ENCODE measurements at regions not wholly inside any gene's neighbourhood (a gene's known extent, or its start where the extent isn't known, plus 50 kb on each side); places are given as distances from the start of the nearest gene placed in this dataset.

DNA sequence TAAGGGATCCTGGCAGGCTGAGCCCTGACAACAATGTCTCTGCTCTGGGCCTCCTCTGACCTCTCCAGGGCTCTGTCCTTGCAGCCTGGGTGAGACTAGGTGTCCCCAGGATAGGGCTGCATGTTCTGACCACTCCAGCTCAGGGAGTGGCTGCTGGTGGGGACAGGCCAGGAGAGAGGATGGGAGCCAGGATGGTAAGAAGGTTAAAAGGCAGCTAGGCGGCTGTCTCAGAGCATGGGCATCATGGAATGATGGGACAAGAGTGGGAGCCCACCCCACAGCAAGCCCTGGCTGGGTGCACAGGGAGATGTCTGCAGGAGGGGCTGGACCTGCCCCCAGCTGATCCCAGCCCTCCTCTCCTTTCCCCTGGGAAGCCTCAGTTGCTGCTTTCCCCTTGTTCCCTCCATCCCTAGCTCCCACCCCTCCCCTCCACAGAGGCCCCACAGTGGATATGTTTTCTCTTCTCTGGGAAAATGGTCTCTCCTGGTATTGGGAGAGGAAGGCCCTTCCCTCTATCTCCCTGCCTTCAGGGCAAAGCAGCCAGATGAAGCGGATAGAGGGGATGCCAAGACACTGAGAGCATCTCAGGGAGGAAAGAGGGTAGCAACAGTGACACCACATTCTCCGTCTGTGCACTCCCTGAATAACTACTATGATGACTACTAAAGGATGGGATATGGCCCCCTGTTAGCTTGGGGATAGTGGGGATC, 334.3 kb downstream of the DYSF start:
- TF ChIP-seq FOXP2 (optimal IDR thresholded peaks at IDR 0.05; ENCODE audit: control extremely low read depth, extremely low read length, insufficient read depth): no peak
- TF ChIP-seq POLR2AphosphoS5 (IDR thresholded peaks at IDR 0.05; ENCODE audit: borderline replicate concordance, low read depth, low read length): no peak
- TF ChIP-seq EZH2 (IDR thresholded peaks at IDR 0.05): no peak
- Histone ChIP-seq H3K9me3 (ENCODE audit: low read depth, low read length) (no peaks in the 10 kb centered on the region), H3K9ac (ENCODE audit: insufficient read length) (no peak overlapping the region), H3K4me3 (no peak overlapping the region; the same call in 1 of the 2 replicates), H3K27ac (no peak overlapping the region), H3K36me3 (ENCODE audit: insufficient read depth, low read length) (no peaks in the 10 kb centered on the region)
- no peak for DNase-seq (ENCODE audit: low read depth, low spot score)

- DNase-seq (ENCODE audit: low read depth, low spot score): no peak
- no peak overlapping the region for H3K27ac ChIP-seq
- H3K9me3 ChIP-seq (ENCODE audit: low read depth, low read length): no peaks in the 10 kb centered on the region
- H3K4me3 ChIP-seq: no peak overlapping the region
- TF ChIP-seq EZH2 (IDR thresholded peaks at IDR 0.05): no peak
- TF ChIP-seq FOXP2 (optimal IDR thresholded peaks at IDR 0.05; ENCODE audit: control extremely low read depth, extremely low read length, insufficient read depth): no peak
- no peak for TF ChIP-seq POLR2AphosphoS5 (IDR thresholded peaks at IDR 0.05; ENCODE audit: borderline replicate concordance, low read depth, low read length)
- H3K9ac ChIP-seq (ENCODE audit: insufficient read length): no peak overlapping the region
- H3K36me3 ChIP-seq (ENCODE audit: insufficient read depth, low read length): no peaks in the 10 kb centered on the region
Observed at GRCh38 chr2:71787108-71787415, 333.7 kb downstream of the DYSF start.

DNA sequence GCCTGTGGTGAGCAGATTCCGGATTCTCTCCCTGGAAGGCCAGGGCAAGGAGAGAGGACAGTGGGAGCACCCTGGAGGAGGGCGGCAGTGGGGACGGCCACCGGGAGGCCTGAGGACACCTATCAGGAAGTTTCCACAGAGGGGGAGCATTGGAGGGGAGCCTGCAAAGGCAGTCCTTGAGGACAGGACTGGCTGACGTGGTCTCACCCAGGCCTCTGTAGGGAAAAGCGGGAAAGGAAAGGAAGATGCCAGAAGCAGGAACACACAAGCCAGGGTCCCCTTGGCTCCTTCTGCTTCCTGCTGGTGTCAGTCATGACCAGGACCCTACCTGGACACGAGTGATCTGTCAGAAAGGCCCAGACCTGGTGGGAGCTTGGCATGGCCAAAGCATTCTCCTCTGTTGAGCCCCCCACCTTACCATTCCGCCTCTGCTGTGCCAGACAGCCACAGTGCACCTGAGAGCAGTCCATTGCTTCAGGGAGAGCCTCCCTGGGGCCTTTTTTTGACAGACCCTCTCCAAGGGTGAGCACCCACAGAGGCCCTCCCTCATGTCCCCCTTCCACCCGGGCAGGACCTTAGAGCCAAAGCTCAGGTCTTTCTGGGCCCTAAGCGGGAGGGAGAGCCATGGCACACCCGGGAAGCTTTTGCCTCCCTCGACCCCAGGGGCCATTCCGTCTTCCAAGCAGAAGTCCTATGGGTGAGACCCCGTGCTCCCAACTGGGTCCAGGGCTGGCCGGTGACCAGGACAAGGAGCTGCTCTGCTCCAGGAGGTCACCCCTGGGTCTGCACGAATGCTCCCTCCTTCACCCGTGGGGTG, 333.1 kb downstream of the DYSF start:
- DNase-seq (ENCODE audit: low read depth, low spot score): no peak
- Histone ChIP-seq H3K9ac (ENCODE audit: insufficient read length) (no peak overlapping the region), H3K27ac (no peak overlapping the region), H3K4me3 (no peak overlapping the region), H3K36me3 (ENCODE audit: insufficient read depth, low read length) (no peaks in the 10 kb centered on the region), H3K9me3 (ENCODE audit: low read depth, low read length) (no peaks in the 10 kb centered on the region)
- TF ChIP-seq FOXP2 (optimal IDR thresholded peaks at IDR 0.05; ENCODE audit: control extremely low read depth, extremely low read length, insufficient read depth): no peak
- TF ChIP-seq POLR2AphosphoS5 (IDR thresholded peaks at IDR 0.05; ENCODE audit: borderline replicate concordance, low read depth, low read length): no peak
- no peak for TF ChIP-seq EZH2 (IDR thresholded peaks at IDR 0.05)

DNA sequence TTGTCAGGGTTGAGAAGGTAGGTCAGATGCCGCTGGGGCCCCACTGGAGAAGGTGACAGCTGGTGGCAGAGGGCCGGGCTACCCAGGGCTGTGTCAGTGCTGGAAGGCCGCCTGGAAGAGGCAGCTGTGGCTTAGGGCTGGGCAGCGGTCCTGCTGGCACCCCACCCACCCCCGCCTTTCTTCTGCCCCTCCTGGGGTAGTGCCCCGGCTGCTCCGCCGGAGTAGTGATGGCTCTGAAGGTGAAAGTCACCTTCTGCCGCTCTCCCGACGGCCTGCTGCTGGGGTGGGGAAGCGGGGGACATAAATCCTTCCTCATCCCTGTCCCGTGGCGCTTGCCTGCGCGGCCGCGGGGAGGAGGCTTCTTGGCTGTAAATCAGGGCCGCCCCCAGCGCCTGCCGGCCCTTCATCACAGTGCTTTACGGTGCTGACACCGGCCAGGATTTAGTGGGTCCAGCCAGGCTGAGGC, 332.2 kb downstream of the DYSF start:
- TF ChIP-seq EZH2 (IDR thresholded peaks at IDR 0.05): no peak
- no peak for TF ChIP-seq POLR2AphosphoS5 (IDR thresholded peaks at IDR 0.05; ENCODE audit: borderline replicate concordance, low read depth, low read length)
- TF ChIP-seq FOXP2 (optimal IDR thresholded peaks at IDR 0.05; ENCODE audit: control extremely low read depth, extremely low read length, insufficient read depth): no peak

DNA sequence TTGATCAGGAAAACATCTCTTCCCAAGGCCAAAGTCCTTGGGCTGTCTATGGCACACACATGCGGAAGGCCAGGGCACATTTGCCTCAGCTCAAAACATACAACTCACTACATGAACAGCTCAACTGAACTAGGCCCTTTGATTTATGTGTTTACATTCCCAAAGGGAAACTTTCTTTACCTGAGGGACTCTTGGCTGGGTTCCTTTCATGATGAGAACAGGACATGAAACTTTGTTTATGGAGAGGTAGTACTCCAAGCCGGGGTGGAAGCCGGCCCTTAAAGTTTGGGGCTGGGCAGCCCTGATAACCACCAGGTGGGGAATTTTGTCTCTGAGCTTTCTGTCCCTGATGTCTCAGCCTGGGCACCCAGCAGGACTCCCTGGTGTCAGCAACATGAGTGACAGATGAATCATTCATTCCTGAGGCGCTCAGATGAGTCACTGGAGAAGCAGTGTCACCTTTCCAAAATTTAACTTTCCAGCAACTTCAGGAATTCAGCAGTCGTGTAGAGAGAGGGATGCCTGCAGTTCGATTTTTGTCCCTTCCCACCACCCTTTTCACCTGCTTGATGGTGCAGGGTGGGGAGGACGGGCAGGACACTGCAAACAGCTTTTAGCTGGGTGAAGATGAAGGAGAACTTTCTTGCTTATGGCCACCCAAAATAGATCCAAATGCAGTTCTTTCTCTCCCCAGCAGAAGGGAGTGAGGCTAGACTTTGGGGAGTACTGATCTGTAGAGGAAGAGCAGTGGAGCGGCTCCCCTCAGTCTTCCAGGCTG, 331.6 kb downstream of the DYSF start:
- no peak overlapping the region for H3K4me3 ChIP-seq
- no peaks in the 10 kb centered on the region for H3K9me3 ChIP-seq (ENCODE audit: low read depth, low read length)
- no peak for DNase-seq (ENCODE audit: low read depth, low spot score)
- no peaks in the 10 kb centered on the region for H3K36me3 ChIP-seq (ENCODE audit: insufficient read depth, low read length)
- no peak overlapping the region for H3K9ac ChIP-seq (ENCODE audit: insufficient read length)
- H3K27ac ChIP-seq: no peak overlapping the region
- TF ChIP-seq FOXP2 (optimal IDR thresholded peaks at IDR 0.05; ENCODE audit: control extremely low read depth, extremely low read length, insufficient read depth): no peak
- no peak for TF ChIP-seq EZH2 (IDR thresholded peaks at IDR 0.05)
- no peak for TF ChIP-seq POLR2AphosphoS5 (IDR thresholded peaks at IDR 0.05; ENCODE audit: borderline replicate concordance, low read depth, low read length)

More for the DNA sequence above, 332.2 kb downstream of the DYSF start:
- Histone ChIP-seq H3K36me3 (ENCODE audit: insufficient read depth, low read length) (no peaks in the 10 kb centered on the region), H3K4me3 (no peak overlapping the region), H3K27ac (no peak overlapping the region), H3K9ac (ENCODE audit: insufficient read length) (no peak overlapping the region), H3K9me3 (ENCODE audit: low read depth, low read length) (no peaks in the 10 kb centered on the region)
- DNase-seq (ENCODE audit: low read depth, low spot score): no peak

- H3K4me3 ChIP-seq: no peak overlapping the region
- no peaks in the 10 kb centered on the region for H3K36me3 ChIP-seq (ENCODE audit: insufficient read depth, low read length)
- no peak overlapping the region for H3K9ac ChIP-seq (ENCODE audit: insufficient read length)
- H3K27ac ChIP-seq: no peak overlapping the region
- H3K9me3 ChIP-seq (ENCODE audit: low read depth, low read length): no peaks in the 10 kb centered on the region
- no peak for DNase-seq (ENCODE audit: low read depth, low spot score)
- no peak for TF ChIP-seq FOXP2 (optimal IDR thresholded peaks at IDR 0.05; ENCODE audit: control extremely low read depth, extremely low read length, insufficient read depth)
- TF ChIP-seq POLR2AphosphoS5 (IDR thresholded peaks at IDR 0.05; ENCODE audit: borderline replicate concordance, low read depth, low read length): no peak
- TF ChIP-seq EZH2 (IDR thresholded peaks at IDR 0.05): no peak
Observed at GRCh38 chr2:71783815-71784214, 330.5 kb downstream of the DYSF start.

GRCh38 chr2:71783215-71783614, 329.9 kb downstream of the DYSF start:
- H3K4me3 ChIP-seq: no peak overlapping the region
- no peak overlapping the region for H3K9ac ChIP-seq (ENCODE audit: insufficient read length)
- H3K9me3 ChIP-seq (ENCODE audit: low read depth, low read length): no peaks in the 10 kb centered on the region
- no peak for DNase-seq (ENCODE audit: low read depth, low spot score)
- H3K27ac ChIP-seq: no peak overlapping the region
- no peaks in the 10 kb centered on the region for H3K36me3 ChIP-seq (ENCODE audit: insufficient read depth, low read length)
- TF ChIP-seq POLR2AphosphoS5 (IDR thresholded peaks at IDR 0.05; ENCODE audit: borderline replicate concordance, low read depth, low read length): no peak
- no peak for TF ChIP-seq EZH2 (IDR thresholded peaks at IDR 0.05)
- no peak for TF ChIP-seq FOXP2 (optimal IDR thresholded peaks at IDR 0.05; ENCODE audit: control extremely low read depth, extremely low read length, insufficient read depth)

DNA sequence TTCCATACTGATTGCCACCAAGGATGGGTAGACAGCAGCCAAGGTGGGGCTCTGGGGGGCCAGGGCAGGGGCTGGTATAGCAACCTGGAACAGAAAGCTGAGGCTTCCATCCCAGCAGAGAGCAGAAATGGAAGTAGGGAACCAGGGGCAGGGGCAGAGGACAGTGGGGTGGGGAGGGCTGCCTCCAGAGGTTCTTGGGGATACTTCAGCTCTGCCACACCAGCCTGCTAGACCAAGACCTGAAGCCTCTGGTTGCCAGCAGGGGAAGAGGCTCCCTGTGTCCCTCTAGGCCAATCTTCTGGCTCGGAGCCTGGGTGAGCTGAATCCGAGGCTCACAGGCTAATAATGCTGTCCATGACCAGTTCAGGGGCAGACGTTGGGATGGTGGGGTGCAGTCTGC, 329.0 kb downstream of the DYSF start:
- Histone ChIP-seq H3K4me3 (no peak overlapping the region), H3K9me3 (ENCODE audit: low read depth, low read length) (no peaks in the 10 kb centered on the region), H3K9ac (ENCODE audit: insufficient read length) (no peak overlapping the region), H3K27ac (no peak overlapping the region), H3K36me3 (ENCODE audit: insufficient read depth, low read length) (no peaks in the 10 kb centered on the region)
- no peak for DNase-seq (ENCODE audit: low read depth, low spot score)
- TF ChIP-seq POLR2AphosphoS5 (IDR thresholded peaks at IDR 0.05; ENCODE audit: borderline replicate concordance, low read depth, low read length) (no peak), FOXP2 (optimal IDR thresholded peaks at IDR 0.05; ENCODE audit: control extremely low read depth, extremely low read length, insufficient read depth) (no peak), EZH2 (IDR thresholded peaks at IDR 0.05) (no peak)
